Common myeloid progenitor, CD34-positive (primary cell): ENCODE measurements at regions not wholly inside any gene's neighbourhood (a gene's known extent, or its start where the extent isn't known, plus 50 kb on each side); places are given as distances from the start of the nearest gene placed in this dataset.

Source experiments
- CTCF ChIA-PET: fragments of 350-600 bp; sonication (Branson Sonifier 250); formaldehyde crosslinking; loops from one replicate; lab custom pipeline; 2021; ENCODE audit warnings: antibody characterized with exemption; lab: Charles Lee
- POLR2A ChIA-PET: fragments of 350-600 bp; sonication (Branson Sonifier 250); formaldehyde crosslinking; loops from one replicate; lab custom pipeline; 2021; ENCODE audit warnings: antibody characterized with exemption; lab: Charles Lee
- DNase-seq, 3 donors: peaks; one replicate each; pipeline versions ENCODE4 v3.0.0 to v3.0.0-alpha.2; 2013
- H3K27ac ChIP-seq, 2 experiments: 1 replicate in 1 of 2; 2 replicates in 1 of 2; pipeline ENCODE4 v1.7.0; 2013; ENCODE audit warnings: inconsistent platforms in 2 of 2, low read length in 2 of 2, mild to moderate bottlenecking in 2 of 2, low read depth in 1 of 2, moderate library complexity in 1 of 2; ENCODE audit not compliant: severe bottlenecking in 2 of 2, insufficient read depth in 1 of 2, poor library complexity in 1 of 2
- H3K27me3 ChIP-seq, 5 experiments: replicated peaks in 2 of 5; 1 replicate in 3 of 5; 2 replicates in 2 of 5; pipeline versions ENCODE4 v1.6.1 to v1.7.0; 2013; ENCODE audit warnings: low read length in 4 of 5, mild to moderate bottlenecking in 2 of 5, moderate library complexity in 2 of 5, inconsistent platforms in 1 of 5; ENCODE audit not compliant: insufficient read depth in 5 of 5, control insufficient read depth in 4 of 5
- H3K36me3 ChIP-seq, 4 experiments: 1 replicate in 2 of 4; 2 replicates in 2 of 4; pipeline versions ENCODE4 v1.6.1 to v1.7.0; 2013; ENCODE audit warnings: low read length in 3 of 4, control low read depth in 1 of 4, mild to moderate bottlenecking in 1 of 4; ENCODE audit not compliant: control insufficient read depth in 4 of 4, insufficient read depth in 4 of 4
- H3K4me1 ChIP-seq, 4 experiments: 1 replicate in 3 of 4; 2 replicates in 1 of 4; pipeline versions ENCODE4 v1.6.1 to v1.7.1; 2013; ENCODE audit warnings: low read length in 3 of 4, mild to moderate bottlenecking in 3 of 4, control low read depth in 1 of 4, inconsistent platforms in 1 of 4, moderate library complexity in 1 of 4; ENCODE audit not compliant: control insufficient read depth in 4 of 4, insufficient read depth in 4 of 4; ENCODE audit errors: control extremely low read depth in 1 of 4
- H3K4me3 ChIP-seq, 7 experiments: 1 replicate in 4 of 7; 2 replicates in 3 of 7; pipeline versions ENCODE4 v1.5.1 to v1.7.0; 2013; ENCODE audit warnings: mild to moderate bottlenecking in 7 of 7, low read length in 6 of 7, moderate library complexity in 6 of 7, inconsistent platforms in 2 of 7, low read depth in 2 of 7, control low read depth in 1 of 7; ENCODE audit not compliant: insufficient read depth in 4 of 7, control insufficient read depth in 1 of 7; ENCODE audit errors: extremely low read depth in 1 of 7
- H3K9me3 ChIP-seq, 5 experiments: 1 replicate in 4 of 5; 2 replicates in 1 of 5; pipeline versions ENCODE4 v1.6.1 to v1.7.1; 2013; ENCODE audit warnings: low read length in 4 of 5, mild to moderate bottlenecking in 2 of 5, inconsistent platforms in 1 of 5, low read depth in 1 of 5, moderate library complexity in 1 of 5; ENCODE audit not compliant: control insufficient read depth in 4 of 5, insufficient read depth in 2 of 5; ENCODE audit errors: control extremely low read depth in 1 of 5
- WGBS: methylation state at CpG from one replicate; pipeline ENCODE4 v1.1.5; 2013; ENCODE audit not compliant: insufficient coverage; 5-methylcytosine and 5-hydroxymethylcytosine counted together

DNA sequence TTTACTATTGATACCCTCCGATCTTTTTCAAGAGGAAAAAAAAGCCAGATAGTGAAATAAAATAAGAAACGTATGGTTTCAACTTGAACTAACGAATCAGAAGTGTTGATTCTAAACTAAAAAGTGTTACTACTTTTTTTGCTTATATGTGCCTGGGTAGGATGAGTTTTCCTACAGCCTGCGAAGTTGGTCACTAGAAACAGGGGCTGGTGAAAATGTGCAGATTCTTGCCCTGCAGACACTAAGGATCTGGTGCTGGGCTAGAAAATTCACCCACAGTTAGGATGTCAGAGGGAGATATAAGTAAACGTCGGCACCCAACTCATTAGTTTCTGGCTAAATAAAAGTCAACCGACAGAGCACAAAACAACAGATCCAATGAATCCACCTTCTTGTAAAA, 298.7 kb upstream of the NFE2L3 start:
- Histone ChIP-seq H3K36me3 (no peaks in the 10 kb centered on the region), H3K4me1 (peaks cover 2 to 32% (median 30%) of the 10 kb centered on the region in 4 experiments), H3K27me3 (peaks cover 30 to 91% (median 56%) of the 10 kb centered on the region in 5 experiments), H3K27ac (no peak overlapping the region), H3K9me3 (peaks cover 0 to 8% (median 0%) of the 10 kb centered on the region in 5 experiments), H3K4me3 (no peak overlapping the region)
- ChIA-PET POLR2A (no interaction called here), CTCF (interaction anchor here (0.9 kb wide), 1 partner anchor 13 kb away, joined by 3 read pairs; no protein-coding TSS in a partner anchor)
- peak in 1 of 3 donors; percentile 11 for DNase-seq
- 57% methylated on average over 5 of the region's 7 CpGs for WGBS

DNA sequence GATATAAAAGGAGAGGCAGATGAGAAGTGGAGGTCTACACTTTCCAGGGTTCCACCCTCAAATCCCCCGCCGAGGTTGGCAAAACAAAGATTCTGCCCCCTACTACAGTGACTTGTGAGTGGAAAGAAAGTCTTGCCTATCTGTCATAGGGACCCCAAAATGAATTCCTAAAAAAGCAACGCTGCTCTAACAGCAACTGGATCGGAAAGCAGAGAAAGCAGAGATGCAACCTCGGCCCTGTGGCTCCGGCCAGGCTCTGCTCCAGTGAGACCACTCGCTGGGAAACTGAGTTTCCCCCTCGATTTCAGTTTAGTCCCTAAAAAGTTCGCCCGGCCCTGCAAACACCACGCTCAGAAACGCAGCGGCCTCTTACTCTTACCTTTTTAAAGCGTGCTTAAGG, 297.9 kb upstream of the NFE2L3 start:
- Histone ChIP-seq H3K4me3 (no peak overlapping the region), H3K27me3 (peaks cover 34 to 99% (median 63%) of the 10 kb centered on the region in 5 experiments), H3K4me1 (peaks cover 2 to 34% (median 30%) of the 10 kb centered on the region in 4 experiments), H3K9me3 (peaks cover 0 to 11% (median 0%) of the 10 kb centered on the region in 5 experiments), H3K27ac (no peak overlapping the region), H3K36me3 (no peaks in the 10 kb centered on the region)
- POLR2A ChIA-PET, result interaction anchor here (0.6 kb wide), 1 partner anchor 13 kb away, joined by 5 read pairs; no protein-coding TSS in a partner anchor
- no peak for DNase-seq
- 19% methylated on average over 13 of the region's 14 CpGs for WGBS
- CTCF ChIA-PET, result interaction anchor here (0.8 to 1.8 kb wide), 7 partner anchors 12 to 592 kb away, joined by 3 to 7 read pairs (median 4); no protein-coding TSS in a partner anchor

DNA sequence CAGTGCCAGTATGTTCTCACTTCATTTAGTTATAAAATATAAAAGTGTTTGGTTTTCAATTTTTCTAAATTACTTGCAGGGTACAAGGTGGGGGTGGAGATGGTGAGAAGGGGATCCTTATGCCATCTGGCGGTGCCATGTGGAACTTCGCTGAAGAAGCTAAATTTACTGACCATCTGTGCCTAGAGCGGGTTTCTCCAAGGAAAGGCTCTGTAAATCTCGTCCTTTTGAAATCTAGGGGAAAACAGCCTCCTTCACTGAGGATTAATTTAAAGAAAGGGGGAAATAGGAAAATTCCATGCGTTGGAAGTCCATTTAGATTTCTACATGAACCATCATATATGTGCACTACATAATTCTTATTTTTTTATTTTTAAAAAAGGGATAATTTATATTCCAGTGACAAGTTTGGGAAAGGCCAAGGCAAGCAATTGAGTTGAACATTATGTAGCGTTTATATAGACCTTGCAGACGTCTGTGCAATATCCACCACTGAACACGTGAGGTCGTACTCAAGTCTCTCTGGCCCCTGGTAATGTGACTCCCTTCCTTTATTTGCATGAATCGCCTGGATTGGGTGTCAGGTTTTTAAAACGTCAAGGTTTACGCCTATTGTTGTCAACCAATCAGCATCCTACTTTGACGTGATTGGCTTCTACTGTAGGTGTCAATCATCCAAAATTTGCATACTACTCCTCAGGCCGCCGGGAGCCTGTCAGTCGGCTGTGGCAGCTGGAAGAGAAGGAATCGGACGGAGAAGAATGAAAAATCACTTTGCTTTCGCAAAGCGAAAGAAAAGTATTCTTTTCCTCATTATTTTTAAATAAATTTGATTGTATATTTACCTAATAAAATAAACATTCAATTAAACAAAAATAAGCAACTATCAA, 297.1 kb upstream of the NFE2L3 start:
- Histone ChIP-seq H3K27ac (no peak overlapping the region), H3K27me3 (peaks cover 39 to 99% (median 70%) of the 10 kb centered on the region in 5 experiments), H3K9me3 (peaks cover 0 to 11% (median 0%) of the 10 kb centered on the region in 5 experiments), H3K4me3 (no peak overlapping the region), H3K36me3 (no peaks in the 10 kb centered on the region), H3K4me1 (peaks cover 2 to 34% (median 30%) of the 10 kb centered on the region in 4 experiments)
- peak; percentile 96 to 98 (median 97) for DNase-seq
- ChIA-PET CTCF (interaction anchor here (0.8 to 1.8 kb wide), 7 partner anchors 22 to 1349 kb away, joined by 3 to 7 read pairs (median 4); no protein-coding TSS in a partner anchor), POLR2A (no interaction called here)
- WGBS, result 3% methylated on average over 8 of the region's 20 CpGs

DNA sequence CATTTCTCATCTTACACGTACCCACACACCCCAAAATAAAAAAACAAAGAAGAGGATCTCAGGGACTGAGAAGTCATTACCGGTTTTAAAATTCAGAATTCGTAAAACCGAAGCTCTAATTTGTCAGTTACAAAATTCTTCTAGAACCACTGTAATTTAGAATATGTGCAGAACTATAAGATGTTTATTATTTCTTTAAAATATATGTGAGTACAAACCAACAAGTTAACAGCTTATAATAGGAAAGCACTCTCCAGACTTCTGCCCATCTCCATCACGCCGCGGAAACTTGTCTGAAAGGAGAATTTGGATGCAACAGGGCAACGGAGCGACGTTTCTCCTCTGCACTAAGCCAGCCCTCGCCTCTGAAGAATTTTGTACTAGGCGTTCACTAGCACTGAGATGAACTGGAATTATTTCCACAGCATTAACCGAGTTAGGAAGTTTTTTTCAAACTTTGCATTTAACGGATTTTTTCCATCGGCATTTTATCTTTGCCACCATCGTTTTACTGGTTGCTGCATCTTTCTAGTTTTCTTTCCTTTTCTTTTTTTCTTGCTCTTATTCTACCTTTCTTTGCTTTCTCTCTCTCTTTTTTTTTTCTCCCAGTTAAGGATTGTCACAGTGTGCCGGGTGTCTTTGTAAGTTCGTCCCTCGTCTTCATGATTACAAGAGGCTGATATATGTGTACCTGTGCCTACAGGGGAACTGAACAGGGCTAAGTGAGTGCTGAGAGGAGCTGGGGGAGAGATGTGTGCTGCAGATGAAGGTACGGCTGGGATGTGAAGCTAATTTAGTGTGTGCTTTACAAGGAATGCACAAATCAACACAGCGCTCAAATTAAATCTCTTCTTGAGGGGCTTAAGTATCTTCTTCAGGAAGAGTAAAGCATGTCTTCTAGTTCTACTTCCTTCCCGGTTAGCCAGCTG, 295.9 kb upstream of the NFE2L3 start:
- ChIA-PET CTCF (interaction anchor here (0.8 kb wide), 1 partner anchor 1348 kb away, joined by 3 read pairs; no protein-coding TSS in a partner anchor), POLR2A (no interaction called here)
- peak overlapping the region in 1 of 2 experiments; percentile 46 for H3K27ac ChIP-seq
- no peak for DNase-seq
- H3K4me3 ChIP-seq, result peak overlapping the region in 6 of 7 experiments; percentile 38 to 70 (median 63)
- WGBS, result 19% methylated on average over 14 of the region's 22 CpGs
- H3K4me1 ChIP-seq, result peaks cover 2 to 34% (median 30%) of the 10 kb centered on the region in 4 experiments
- H3K9me3 ChIP-seq, result peaks cover 0 to 11% (median 0%) of the 10 kb centered on the region in 5 experiments
- H3K27me3 ChIP-seq, result peaks cover 45 to 99% (median 77%) of the 10 kb centered on the region in 5 experiments
- H3K36me3 ChIP-seq, result no peaks in the 10 kb centered on the region

DNA sequence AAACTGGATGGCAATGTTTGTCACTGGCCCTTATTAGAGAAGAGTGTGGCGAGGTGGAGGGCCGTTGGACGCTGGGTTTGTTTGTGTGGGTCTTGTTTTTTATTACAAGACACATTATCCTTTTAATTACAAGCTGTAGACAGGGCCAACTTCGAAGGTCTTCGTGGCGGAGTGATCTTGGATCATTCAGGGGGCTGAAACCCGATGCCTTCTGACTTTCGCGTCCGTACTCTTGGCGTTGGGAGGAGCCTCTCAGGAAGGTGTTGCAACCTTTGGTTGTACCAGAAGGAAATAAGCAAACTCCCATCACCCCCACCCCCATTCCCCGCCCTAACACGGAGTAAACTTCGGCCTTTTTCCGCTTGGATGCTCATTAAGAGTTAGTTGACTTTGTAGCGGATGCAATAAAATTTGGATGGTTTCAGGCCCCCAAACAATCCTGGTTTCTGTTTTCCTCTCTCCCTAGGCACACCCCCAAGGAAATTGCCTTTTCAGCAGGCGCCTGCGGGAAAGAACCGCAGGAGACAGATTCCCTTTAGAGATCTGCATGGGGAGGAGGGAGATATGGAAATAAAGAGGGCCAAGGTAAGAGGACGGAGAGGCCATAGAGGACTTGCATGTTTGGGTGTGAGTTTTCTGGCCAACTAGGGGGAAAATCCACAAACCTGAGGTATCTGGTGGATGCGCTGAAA, 294.5 kb upstream of the NFE2L3 start:
- Histone ChIP-seq H3K9me3 (peaks cover 0 to 14% (median 0%) of the 10 kb centered on the region in 5 experiments), H3K36me3 (no peaks in the 10 kb centered on the region), H3K4me1 (peaks cover 2 to 28% (median 22%) of the 10 kb centered on the region in 4 experiments), H3K27me3 (peaks cover 43 to 94% (median 74%) of the 10 kb centered on the region in 5 experiments), H3K27ac (peak overlapping the region in 1 of 2 experiments; percentile 25), H3K4me3 (peak overlapping the region in 5 of 7 experiments; percentile 15 to 70 (median 66))
- CTCF ChIA-PET, result interaction anchor here (1.4 to 2.3 kb wide), 2 partner anchors 9 to 11 kb away, joined by 3 to 7 read pairs; no protein-coding TSS in a partner anchor
- POLR2A ChIA-PET, result no interaction called here
- DNase-seq, result no peak
- 10% methylated on average over 5 of the region's 21 CpGs for WGBS

DNA sequence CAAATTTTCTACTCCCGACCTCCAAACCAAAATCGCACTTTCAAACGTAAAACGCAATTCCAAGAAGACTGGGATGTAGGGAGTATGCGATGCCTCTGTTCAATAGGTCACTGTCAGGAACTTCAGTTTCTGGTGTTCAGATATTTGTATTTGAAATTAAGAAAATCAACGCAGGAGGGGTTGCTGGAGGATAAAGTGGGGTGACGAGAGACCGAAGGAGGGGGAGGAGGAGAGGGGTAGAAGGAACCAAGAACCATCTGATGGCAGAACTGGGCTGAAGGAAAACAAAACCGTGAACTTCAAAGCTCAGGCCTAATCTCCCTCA, 293.8 kb upstream of the NFE2L3 start:
- Histone ChIP-seq H3K4me3 (no peak overlapping the region), H3K9me3 (peaks cover 0 to 14% (median 0%) of the 10 kb centered on the region in 5 experiments), H3K27me3 (peaks cover 43 to 93% (median 71%) of the 10 kb centered on the region in 5 experiments), H3K4me1 (peaks cover 2 to 27% (median 19%) of the 10 kb centered on the region in 4 experiments), H3K36me3 (no peaks in the 10 kb centered on the region), H3K27ac (no peak overlapping the region)
- DNase-seq, result peak in 1 of 3 donors; percentile 14
- WGBS, result 0% methylated on average over 4 of the region's 9 CpGs
- ChIA-PET POLR2A (no interaction called here), CTCF (interaction anchor here (1.4 to 2.3 kb wide), 2 partner anchors 9 to 10 kb away, joined by 3 to 7 read pairs; no protein-coding TSS in a partner anchor)
